CD8-positive, alpha-beta memory T cell (primary cell): ENCODE measurements at regions not wholly inside any gene's neighbourhood (a gene's known extent, or its start where the extent isn't known, plus 50 kb on each side); places are given as distances from the start of the nearest gene placed in this dataset.
"Not testable (repeated sequence)": the region's sequence is repeated elsewhere in the genome, so short reads cannot be mapped to it uniquely, and the experiment has no call there.

Experiments
- CTCF ChIA-PET: fragments of 350-600 bp; sonication (Branson Sonifier 250); formaldehyde crosslinking; loops from one replicate; lab custom pipeline; 2021; ENCODE audit warnings: antibody characterized with exemption; lab: Charles Lee
- POLR2A ChIA-PET: fragments of 350-600 bp; sonication (Branson Sonifier 250); formaldehyde crosslinking; loops from one replicate; lab custom pipeline; 2021; ENCODE audit warnings: antibody characterized with exemption; lab: Charles Lee
- DNase-seq, 5 donors: peaks; one replicate each; pipeline versions ENCODE4 v3.0.0 to v3.0.0-alpha.2; 2020 to 2022; ENCODE audit warnings: mixed read lengths in 1 of 5
- H3K27ac ChIP-seq: one replicate; pipeline ENCODE4 v1.7.0; 2013; ENCODE audit warnings: low read depth, mild to moderate bottlenecking, low read length, moderate library complexity
- H3K27me3 ChIP-seq: 2 replicates; pipeline ENCODE4 v1.7.0; 2013; ENCODE audit warnings: low read length, mild to moderate bottlenecking; ENCODE audit not compliant: insufficient read depth, poor library complexity, severe bottlenecking
- H3K36me3 ChIP-seq: 2 replicates; pipeline ENCODE4 v1.7.0; 2013; ENCODE audit warnings: mild to moderate bottlenecking, low read length, moderate library complexity; ENCODE audit not compliant: insufficient read depth
- H3K4me1 ChIP-seq: 2 replicates; pipeline ENCODE4 v1.7.0; 2013; ENCODE audit warnings: mild to moderate bottlenecking, low read length, moderate library complexity; ENCODE audit not compliant: insufficient read depth
- H3K4me3 ChIP-seq: 2 replicates; pipeline ENCODE4 v1.7.0; 2013; ENCODE audit warnings: mild to moderate bottlenecking, low read length
- H3K9me3 ChIP-seq: 2 replicates; pipeline ENCODE4 v1.7.0; 2013; ENCODE audit warnings: mild to moderate bottlenecking, low read length
- H3K27ac Mint-ChIP-seq, 8 donors: one replicate each; pipeline ENCODE4 v1.8.0; 2020 to 2021; ENCODE audit warnings: mixed read lengths in 8 of 8, mild to moderate bottlenecking in 6 of 8, inconsistent platforms in 3 of 8, moderate library complexity in 3 of 8
- H3K27me3 Mint-ChIP-seq, 2 donors: one replicate each; pipeline ENCODE4 v1.8.0; 2020 to 2021; ENCODE audit warnings: mixed read lengths in 2 of 2, mild to moderate bottlenecking in 1 of 2, moderate library complexity in 1 of 2
- H3K36me3 Mint-ChIP-seq, 3 donors: one replicate each; pipeline ENCODE4 v1.8.0; 2020 to 2021; ENCODE audit warnings: mixed read lengths in 3 of 3, inconsistent platforms in 1 of 3, mild to moderate bottlenecking in 1 of 3
- H3K4me1 Mint-ChIP-seq, 3 donors: one replicate each; pipeline ENCODE4 v1.8.0; 2020 to 2021; ENCODE audit warnings: mixed read lengths in 3 of 3, inconsistent platforms in 1 of 3, mild to moderate bottlenecking in 1 of 3
- H3K4me3 Mint-ChIP-seq, 7 donors: one replicate each; pipeline ENCODE4 v1.8.0; 2020 to 2021; ENCODE audit warnings: mixed read lengths in 7 of 7, mild to moderate bottlenecking in 6 of 7, moderate library complexity in 4 of 7, inconsistent platforms in 2 of 7
- H3K9me3 Mint-ChIP-seq, 5 donors: one replicate each; pipeline ENCODE4 v1.8.0; 2020 to 2022; ENCODE audit warnings: mixed read lengths in 5 of 5, mild to moderate bottlenecking in 3 of 5, moderate library complexity in 2 of 5, inconsistent platforms in 1 of 5

GRCh38 chr15:75123395-75123794 lies 78.3 kb upstream of the C15orf39 start:
- no peaks in the 10 kb centered on the region for H3K27me3 Mint-ChIP-seq
- Histone ChIP-seq H3K9me3 (no peaks in the 10 kb centered on the region), H3K27ac (peak overlapping the region; percentile 51), H3K4me3 (no peak overlapping the region), H3K4me1 (no peaks in the 10 kb centered on the region), H3K36me3 (no peaks in the 10 kb centered on the region), H3K27me3 (no peaks in the 10 kb centered on the region)
- peak overlapping the region in 1 of 8 donors; percentile 43 for H3K27ac Mint-ChIP-seq
- no peak overlapping the region for H3K4me3 Mint-ChIP-seq
- H3K4me1 Mint-ChIP-seq = peaks cover 4 to 6% (median 4%) of the 10 kb centered on the region in 3 donors
- POLR2A ChIA-PET = no interaction called here
- no peaks in the 10 kb centered on the region for H3K36me3 Mint-ChIP-seq
- DNase-seq = no peak
- CTCF ChIA-PET = no interaction called here
- H3K9me3 Mint-ChIP-seq = no peaks in the 10 kb centered on the region

GRCh38 chr15:75124278-75124677 lies 77.4 kb upstream of the C15orf39 start:
- H3K36me3 ChIP-seq, H3K27ac Mint-ChIP-seq, H3K27me3 Mint-ChIP-seq, H3K36me3 Mint-ChIP-seq, H3K4me3 ChIP-seq, POLR2A ChIA-PET, H3K4me3 Mint-ChIP-seq, H3K9me3 ChIP-seq, H3K27me3 ChIP-seq, CTCF ChIA-PET, DNase-seq, H3K4me1 ChIP-seq, H3K9me3 Mint-ChIP-seq: not testable (repeated sequence)
- H3K27ac ChIP-seq = peak overlapping the region; percentile 51
- H3K4me1 Mint-ChIP-seq = peaks cover 8 to 11% (median 10%) of the 10 kb centered on the region in 3 donors

- H3K27ac Mint-ChIP-seq = no peak overlapping the region
- ChIA-PET POLR2A (no interaction called here), CTCF (interaction anchor here (0.9 kb wide), 1 partner anchor 49 kb away, joined by 3 read pairs; no protein-coding TSS in a partner anchor)
- no peak for DNase-seq
- no peak overlapping the region for H3K4me3 Mint-ChIP-seq
- no peaks in the 10 kb centered on the region for H3K36me3 Mint-ChIP-seq
- H3K9me3 Mint-ChIP-seq = no peaks in the 10 kb centered on the region
- H3K4me1 Mint-ChIP-seq = peaks cover 20 to 26% (median 25%) of the 10 kb centered on the region in 3 donors
- Histone ChIP-seq H3K4me3 (no peak overlapping the region), H3K27ac (no peak overlapping the region), H3K27me3 (no peaks in the 10 kb centered on the region), H3K4me1 (peaks cover 11% of the 10 kb centered on the region), H3K36me3 (no peaks in the 10 kb centered on the region), H3K9me3 (no peaks in the 10 kb centered on the region)
- H3K27me3 Mint-ChIP-seq = no peaks in the 10 kb centered on the region
Observed at GRCh38 chr15:75125935-75126334, 75.7 kb upstream of the C15orf39 start.

GRCh38 chr15:75126864-75127580 lies 74.7 kb upstream of the C15orf39 start:
- Histone ChIP-seq H3K36me3 (no peaks in the 10 kb centered on the region), H3K4me1 (peaks cover 15% of the 10 kb centered on the region), H3K9me3 (no peaks in the 10 kb centered on the region), H3K27me3 (no peaks in the 10 kb centered on the region), H3K4me3 (no peak overlapping the region), H3K27ac (no peak overlapping the region)
- H3K27me3 Mint-ChIP-seq = no peaks in the 10 kb centered on the region
- H3K27ac Mint-ChIP-seq = no peak overlapping the region
- POLR2A ChIA-PET = no interaction called here
- CTCF ChIA-PET = no interaction called here
- no peaks in the 10 kb centered on the region for H3K36me3 Mint-ChIP-seq
- H3K4me3 Mint-ChIP-seq = no peak overlapping the region
- DNase-seq = no peak
- no peaks in the 10 kb centered on the region for H3K9me3 Mint-ChIP-seq
- peaks cover 26 to 32% (median 31%) of the 10 kb centered on the region in 3 donors for H3K4me1 Mint-ChIP-seq

GRCh38 chr15:75129788-75130187 lies 71.9 kb upstream of the C15orf39 start:
- peak overlapping the region in 4 of 7 donors; percentile 43 to 92 (median 50) for H3K4me3 Mint-ChIP-seq
- H3K27ac Mint-ChIP-seq = peak overlapping the region in 7 of 8 donors; percentile 39 to 82 (median 63)
- Histone ChIP-seq H3K4me1 (peaks cover 15% of the 10 kb centered on the region), H3K9me3 (no peaks in the 10 kb centered on the region), H3K27ac (no peak overlapping the region), H3K4me3 (no peak overlapping the region), H3K27me3 (no peaks in the 10 kb centered on the region), H3K36me3 (no peaks in the 10 kb centered on the region)
- no peaks in the 10 kb centered on the region for H3K36me3 Mint-ChIP-seq
- no peaks in the 10 kb centered on the region for H3K9me3 Mint-ChIP-seq
- H3K27me3 Mint-ChIP-seq = peaks cover 0 to under 1% of the 10 kb centered on the region in 2 donors
- CTCF ChIA-PET = interaction anchor here (1.3 to 1.5 kb wide), 2 partner anchors 74 to 87 kb away, joined by 4 read pairs; no protein-coding TSS in a partner anchor
- peaks cover 26 to 32% (median 31%) of the 10 kb centered on the region in 3 donors for H3K4me1 Mint-ChIP-seq
- no peak for DNase-seq
- POLR2A ChIA-PET = no interaction called here

GRCh38 chr15:75131269-75131643 lies 70.4 kb upstream of the C15orf39 start:
- Histone ChIP-seq H3K27me3 (no peaks in the 10 kb centered on the region), H3K4me1 (peaks cover 15% of the 10 kb centered on the region), H3K9me3 (no peaks in the 10 kb centered on the region), H3K4me3 (no peak overlapping the region), H3K36me3 (no peaks in the 10 kb centered on the region), H3K27ac (no peak overlapping the region)
- Mint-ChIP-seq H3K4me1 (peaks cover 26 to 32% (median 31%) of the 10 kb centered on the region in 3 donors), H3K27me3 (peaks cover 0 to 2% of the 10 kb centered on the region in 2 donors), H3K36me3 (peaks cover 0 to 1% (median 0%) of the 10 kb centered on the region in 3 donors), H3K27ac (peak overlapping the region; percentile 13 to 96 (median 80)), H3K9me3 (no peaks in the 10 kb centered on the region), H3K4me3 (peak overlapping the region; percentile 71 to 92 (median 86))
- ChIA-PET POLR2A (interaction anchor here (1.0 kb wide), 2 partner anchors 14 to 117 kb away, joined by 4 to 6 read pairs; no protein-coding TSS in a partner anchor), CTCF (no interaction called here)
- no peak for DNase-seq

- ChIA-PET CTCF (no interaction called here), POLR2A (no interaction called here)
- Mint-ChIP-seq H3K36me3 (peaks cover 0 to 1% (median 0%) of the 10 kb centered on the region in 3 donors), H3K27ac (peak overlapping the region in 1 of 8 donors; percentile 17), H3K27me3 (peaks cover 0 to 3% of the 10 kb centered on the region in 2 donors), H3K9me3 (no peaks in the 10 kb centered on the region), H3K4me3 (no peak overlapping the region), H3K4me1 (peaks cover 13 to 16% (median 15%) of the 10 kb centered on the region in 3 donors)
- Histone ChIP-seq H3K9me3 (no peaks in the 10 kb centered on the region), H3K4me1 (peaks cover 10% of the 10 kb centered on the region), H3K36me3 (no peaks in the 10 kb centered on the region), H3K27ac (no peak overlapping the region), H3K4me3 (no peak overlapping the region), H3K27me3 (no peaks in the 10 kb centered on the region)
- DNase-seq = no peak
Observed at GRCh38 chr15:75134748-75135147, 66.9 kb upstream of the C15orf39 start.

GRCh38 chr15:75136118-75136517 lies 65.6 kb upstream of the C15orf39 start:
- H3K4me1 ChIP-seq = peaks cover 4% of the 10 kb centered on the region
- Mint-ChIP-seq H3K27ac (peak overlapping the region in 1 of 8 donors; percentile 0), H3K4me3 (no peak overlapping the region), H3K27me3 (peaks cover 3 to 5% of the 10 kb centered on the region in 2 donors), H3K36me3 (peaks cover 0 to 4% (median 1%) of the 10 kb centered on the region in 3 donors), H3K9me3 (peaks cover 0 to 8% (median 5%) of the 10 kb centered on the region in 5 donors), H3K4me1 (peaks cover 4% of the 10 kb centered on the region in 3 donors)
- no peaks in the 10 kb centered on the region for H3K27me3 ChIP-seq
- no peak overlapping the region for H3K4me3 ChIP-seq
- ChIA-PET POLR2A (no interaction called here), CTCF (no interaction called here)
- no peaks in the 10 kb centered on the region for H3K36me3 ChIP-seq
- DNase-seq = no peak
- no peaks in the 10 kb centered on the region for H3K9me3 ChIP-seq
- H3K27ac ChIP-seq = no peak overlapping the region
